Pancreas (tissue), 10 donors: ENCODE measurements at regions not wholly inside any gene's neighbourhood (a gene's known extent, or its start where the extent isn't known, plus 50 kb on each side); places are given as distances from the start of the nearest gene placed in this dataset.
A peak's percentile ranks its signal among the peaks of the same experiment; 100 is the strongest.

ENCODE experiments used
- ATAC-seq, 4 donors: fragments of 200-7000 bp; cut with Tn5 transposase; one replicate each; pipeline versions ENCODE4 v1.8.0 to v1.9.1; 2020; ENCODE audit warnings: mild to moderate bottlenecking in 4 of 4, moderate library complexity in 4 of 4
- DNase-seq, 6 donors: peaks; one replicate each; pipeline ENCODE4 v3.0.0-alpha.2; 2020
- FAIRE-seq: peaks from 2 replicates; lab custom pipeline; 2012; peaks lifted over from hg19 to GRCh38; lab: Jason Lieb, UNC
- H3K27ac ChIP-seq, 4 donors: fragments of 200-600 bp; sonication (generic); 1 replicate in 3 of 4; 2 replicates in 1 of 4; pipeline versions ENCODE4 v1.5.0 to v1.8.0; 2020
- H3K27me3 ChIP-seq, 4 donors: fragments of 200-600 bp; one replicate each; pipeline ENCODE4 v1.8.0; 2021
- H3K36me3 ChIP-seq, 3 donors: fragments of 200-600 bp; sonication (generic) in 1 of 3; one replicate each; pipeline versions ENCODE4 v1.5.0 to v1.8.0; 2020 to 2021
- H3K4me1 ChIP-seq, 3 donors: fragments of 200-600 bp; one replicate each; pipeline ENCODE4 v1.8.0; 2021
- H3K4me3 ChIP-seq, 4 donors: fragments of 200-600 bp; sonication (generic) in 2 of 4; one replicate each; pipeline versions ENCODE4 v1.5.0 to v1.8.0; 2020 to 2021
- H3K9me3 ChIP-seq, 4 donors: fragments of 200-600 bp; one replicate each; pipeline ENCODE4 v1.8.0; 2021
- WGBS, 2 donors: extraction: QIAGEN DNeasy Blood & Tissue Kit; methylation state at CpG; one replicate each; pipeline ENCODE4 v1.1.7; 2013; 5-methylcytosine and 5-hydroxymethylcytosine counted together
- intact Hi-C, 3 donors: fragments of 100-400 bp; cut with DNase I; formaldehyde crosslinking; loops; one replicate each; pipeline versions ENCODE4 v1.11.1 to v1.14.2; 2022
- TF ChIP-seq, protein P1 (sequence below), 4 donors: fragments of 200-600 bp; sonication (generic) in 3 of 4; IDR thresholded peaks; one replicate each; pipeline versions ENCODE4 v1.5.0 to v1.8.0; 2021; ENCODE audit warnings: antibody characterized with exemption in 4 of 4
- donor health status: healthy with polysubstance abuse.
- donor health status: DM: no; HTN: no; CAD: no; lungs with moderate emphysema.
- donor health status: DM: no; HTN: no; CAD: no.
- donor health status: control.
- donor health status: control.
- donor health status: Bipolar disorder and iron deficiency.
- donor health status: DM: yes; HTN: yes; CAD: no.
- donor health status: DM: no; HTN: no; CAD: no.
- donor health status: DM: no; HTN: no; CAD: no.
- donor health status: DM: yes; HTN: yes; CAD: no.

DNA sequence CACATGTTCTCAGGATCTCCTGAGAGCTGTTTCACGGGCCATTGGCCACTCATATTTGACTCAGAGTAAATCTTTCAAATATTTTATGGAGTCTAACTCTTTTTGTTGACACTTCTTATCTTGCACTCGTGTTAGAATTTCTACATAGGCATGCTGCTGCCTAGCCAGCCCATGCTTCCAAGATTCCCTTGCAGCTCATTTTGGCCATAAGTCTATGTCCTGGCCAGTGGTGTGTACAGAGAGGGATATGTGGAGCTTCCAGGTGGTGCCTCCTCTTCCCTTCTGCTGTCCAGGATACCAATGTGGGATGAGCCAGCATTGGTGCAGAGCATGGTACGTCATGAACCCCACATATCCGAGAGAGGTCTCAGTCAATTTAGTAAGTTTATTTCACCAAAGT, 522.6 kb downstream of the QKI start:
- intact Hi-C loops, result no loop called here
- DNase-seq (no peak), ATAC-seq (no peak), FAIRE-seq (no peak)
- WGBS, 2 donors, result 49 to 55% methylated on average over 4 of the region's 4 CpGs
- TF ChIP-seq, protein P1, sequence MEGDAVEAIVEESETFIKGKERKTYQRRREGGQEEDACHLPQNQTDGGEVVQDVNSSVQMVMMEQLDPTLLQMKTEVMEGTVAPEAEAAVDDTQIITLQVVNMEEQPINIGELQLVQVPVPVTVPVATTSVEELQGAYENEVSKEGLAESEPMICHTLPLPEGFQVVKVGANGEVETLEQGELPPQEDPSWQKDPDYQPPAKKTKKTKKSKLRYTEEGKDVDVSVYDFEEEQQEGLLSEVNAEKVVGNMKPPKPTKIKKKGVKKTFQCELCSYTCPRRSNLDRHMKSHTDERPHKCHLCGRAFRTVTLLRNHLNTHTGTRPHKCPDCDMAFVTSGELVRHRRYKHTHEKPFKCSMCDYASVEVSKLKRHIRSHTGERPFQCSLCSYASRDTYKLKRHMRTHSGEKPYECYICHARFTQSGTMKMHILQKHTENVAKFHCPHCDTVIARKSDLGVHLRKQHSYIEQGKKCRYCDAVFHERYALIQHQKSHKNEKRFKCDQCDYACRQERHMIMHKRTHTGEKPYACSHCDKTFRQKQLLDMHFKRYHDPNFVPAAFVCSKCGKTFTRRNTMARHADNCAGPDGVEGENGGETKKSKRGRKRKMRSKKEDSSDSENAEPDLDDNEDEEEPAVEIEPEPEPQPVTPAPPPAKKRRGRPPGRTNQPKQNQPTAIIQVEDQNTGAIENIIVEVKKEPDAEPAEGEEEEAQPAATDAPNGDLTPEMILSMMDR (IDR thresholded peaks at IDR 0.05), result no peak
- Histone ChIP-seq H3K27ac (no peak overlapping the region), H3K4me3 (no peak overlapping the region), H3K4me1 (no peaks in the 10 kb centered on the region), H3K36me3 (no peaks in the 10 kb centered on the region), H3K27me3 (no peaks in the 10 kb centered on the region), H3K9me3 (no peaks in the 10 kb centered on the region)

DNA sequence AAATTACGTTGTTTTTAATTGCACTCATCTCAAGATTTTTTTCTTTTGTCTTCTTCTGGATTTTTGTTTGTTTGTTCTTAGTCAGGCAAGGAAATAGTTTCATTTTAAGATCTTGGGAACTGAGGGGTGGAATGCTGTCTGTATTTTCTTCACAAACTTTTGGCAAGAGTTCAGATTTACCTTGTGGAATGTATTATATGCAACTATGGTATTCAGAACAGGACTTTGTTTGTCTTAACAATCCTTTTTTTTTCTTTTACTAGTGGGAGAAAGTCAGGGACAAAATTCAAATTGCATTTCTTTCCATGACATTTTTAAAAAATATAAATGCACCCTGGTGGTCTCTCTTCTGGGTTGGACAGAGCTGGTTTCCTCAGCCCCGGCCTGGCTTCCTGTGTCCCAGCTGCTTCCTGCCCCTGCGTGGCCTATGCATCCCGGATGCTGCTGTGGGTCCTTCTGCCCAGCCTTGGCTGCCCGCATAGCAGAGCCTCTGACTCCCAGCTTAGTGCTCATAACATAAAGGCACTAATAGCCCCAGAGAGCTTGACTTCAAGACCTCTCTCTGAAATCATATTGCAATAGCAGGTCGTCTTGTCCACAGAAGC, 520.7 kb downstream of the QKI start:
- Histone ChIP-seq H3K36me3 (no peaks in the 10 kb centered on the region), H3K4me3 (no peak overlapping the region), H3K4me1 (no peaks in the 10 kb centered on the region), H3K9me3 (no peaks in the 10 kb centered on the region), H3K27me3 (no peaks in the 10 kb centered on the region), H3K27ac (no peak overlapping the region)
- ATAC-seq (no peak), DNase-seq (no peak), FAIRE-seq (no peak)
- TF ChIP-seq, protein P1 (IDR thresholded peaks at IDR 0.05), result no peak
- intact Hi-C loops, result no loop called here
- 70 to 75% methylated on average over 6 of the region's 6 CpGs for WGBS, 2 donors

DNA sequence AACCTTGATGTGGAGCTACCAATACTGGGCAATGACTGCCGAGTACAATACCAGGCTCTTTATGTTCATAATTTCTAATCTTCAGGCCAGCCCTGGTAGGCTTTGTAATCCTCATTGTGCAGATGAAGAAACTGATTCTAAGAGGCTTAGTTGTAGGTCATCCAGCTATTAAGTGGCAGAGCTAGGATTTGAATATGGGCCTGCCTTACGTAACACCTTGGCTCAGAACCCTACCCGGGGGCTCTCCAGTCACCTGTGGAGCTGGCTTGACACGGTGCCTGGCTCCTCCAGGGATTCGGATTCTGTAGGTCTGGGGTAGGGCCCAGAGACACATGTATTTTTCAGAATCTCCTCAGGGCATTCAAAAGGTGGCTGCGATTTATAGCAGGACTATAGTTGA, 515.5 kb downstream of the QKI start:
- H3K27me3 ChIP-seq, result no peaks in the 10 kb centered on the region
- FAIRE-seq, result no peak
- TF ChIP-seq, protein P1 (IDR thresholded peaks at IDR 0.05), result no peak
- no peaks in the 10 kb centered on the region for H3K9me3 ChIP-seq
- DNase-seq, result no peak
- H3K4me3 ChIP-seq, result no peak overlapping the region
- intact Hi-C loops, result no loop called here
- WGBS, 2 donors, result 69 to 83% methylated on average over 6 of the region's 6 CpGs
- H3K27ac ChIP-seq, result no peak overlapping the region
- H3K36me3 ChIP-seq, result no peaks in the 10 kb centered on the region
- H3K4me1 ChIP-seq, result no peaks in the 10 kb centered on the region
- no peak for ATAC-seq

DNA sequence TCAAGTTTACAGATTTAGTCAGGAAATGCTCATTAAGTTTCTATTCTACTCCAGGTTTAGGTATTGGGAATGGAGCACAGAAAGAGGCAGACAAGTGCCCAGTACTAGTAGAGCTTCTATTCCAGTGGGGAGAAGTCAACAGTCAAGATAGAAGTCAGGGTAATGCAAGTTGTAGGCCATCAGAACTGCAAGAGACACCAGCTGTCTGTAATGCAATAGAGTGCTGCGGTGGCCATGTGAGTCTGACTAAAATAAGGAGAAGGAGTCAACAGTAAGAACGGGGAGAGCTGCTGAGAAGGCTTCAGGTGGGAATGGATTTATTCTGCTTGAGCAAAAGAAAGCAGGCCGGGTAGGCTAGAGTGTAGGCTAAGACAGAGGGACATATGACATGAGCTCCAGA, 515.0 kb downstream of the QKI start:
- H3K27me3 ChIP-seq, result no peaks in the 10 kb centered on the region
- H3K36me3 ChIP-seq, result no peaks in the 10 kb centered on the region
- H3K4me1 ChIP-seq, result no peaks in the 10 kb centered on the region
- WGBS, 2 donors, result 72 to 80% methylated on average over 3 of the region's 3 CpGs
- TF ChIP-seq, protein P1 (IDR thresholded peaks at IDR 0.05), result no peak
- no peak for ATAC-seq
- DNase-seq, result no peak
- no peak overlapping the region for H3K4me3 ChIP-seq
- H3K27ac ChIP-seq, result no peak overlapping the region
- intact Hi-C loops, result no loop called here
- H3K9me3 ChIP-seq, result no peaks in the 10 kb centered on the region
- FAIRE-seq, result no peak

DNA sequence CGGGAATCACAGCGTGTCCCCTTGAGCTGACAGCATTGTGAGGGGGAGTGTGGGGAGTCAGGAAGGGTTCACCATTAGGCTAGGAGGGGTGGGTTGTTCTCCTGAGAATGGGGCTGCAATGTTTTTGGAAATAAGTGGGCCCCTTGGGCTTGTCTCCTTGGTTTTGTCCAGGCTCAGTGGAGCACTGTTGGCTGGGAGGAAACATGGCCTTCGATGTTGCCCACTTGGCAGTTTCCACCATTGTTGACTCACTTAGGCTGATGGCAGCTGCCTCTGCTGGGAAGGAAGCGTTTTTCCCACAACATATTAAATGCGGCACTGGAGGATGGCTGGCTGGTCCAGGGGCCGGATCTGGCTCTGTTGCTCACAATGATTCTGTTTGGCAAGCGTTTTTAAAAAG, 512.1 kb downstream of the QKI start:
- Histone ChIP-seq H3K27ac (no peak overlapping the region), H3K27me3 (no peaks in the 10 kb centered on the region), H3K4me3 (no peak overlapping the region), H3K4me1 (no peaks in the 10 kb centered on the region), H3K36me3 (no peaks in the 10 kb centered on the region), H3K9me3 (no peaks in the 10 kb centered on the region)
- FAIRE-seq (no peak), ATAC-seq (peak in 1 of 4 donors; percentile 30), DNase-seq (no peak)
- intact Hi-C loops, result no loop called here
- 77 to 79% methylated on average over 7 of the region's 7 CpGs for WGBS, 2 donors
- TF ChIP-seq, protein P1 (IDR thresholded peaks at IDR 0.05), result no peak
